ENCODE measurements at regions not wholly inside any gene's neighbourhood (a gene's known extent, or its start where the extent isn't known, plus 50 kb on each side); places are given as distances from the start of the nearest gene placed in this dataset.

- no peak overlapping the region for H2AK5ac ChIP-seq (ENCODE audit: low read depth, low read length)
- no peaks in the 10 kb centered on the region for H3K27me3 ChIP-seq (ENCODE audit: control insufficient read depth, insufficient read depth, low read length)
- BruUV-seq (replicated peaks), result no TSS peak
- no peak overlapping the region for H4K5ac ChIP-seq (ENCODE audit: low read depth, low read length)
- no peak overlapping the region for H3K4ac ChIP-seq (ENCODE audit: low read depth, low read length)
- dilution Hi-C loops (cut with HindIII; ENCODE audit: low sequenced_read_pairs, unreplicated experiment), result no loop called here
- intact Hi-C loops (cut with micrococcal nuclease), result no loop called here
- H3K4me1 ChIP-seq (ENCODE audit: control insufficient read depth, insufficient read depth, low read length), result no peaks in the 10 kb centered on the region
- H3K56ac ChIP-seq (ENCODE audit: extremely low read depth, insufficient read depth, low read length), result no peak overlapping the region
- no peak for TF ChIP-seq RAD21 (IDR thresholded peaks at IDR 0.05; ENCODE audit: low read length)
- no peak for TF ChIP-seq USF2 (IDR thresholded peaks at IDR 0.05; ENCODE audit: low read depth, low read length)
- TF ChIP-seq POLR2A (IDR thresholded peaks at IDR 0.05; ENCODE audit: low read depth, low read length), result no peak
- TF ChIP-seq RFX5 (IDR thresholded peaks at IDR 0.05; ENCODE audit: low read depth, low read length), result no peak
- no peak for TF ChIP-seq CTCF (conservative IDR thresholded peaks at IDR 0.05; ENCODE audit: low read depth, low read length)
- no peak for TF ChIP-seq MAZ (IDR thresholded peaks at IDR 0.05; ENCODE audit: borderline replicate concordance, low read depth, low read length)
- no peak for TF ChIP-seq MAFK (IDR thresholded peaks at IDR 0.05; ENCODE audit: low read depth, low read length)
- TF ChIP-seq SMC3 (IDR thresholded peaks at IDR 0.05; ENCODE audit: low read depth, low read length), result no peak
- TF ChIP-seq NFE2L2 (IDR thresholded peaks at IDR 0.05; ENCODE audit: low read depth, low read length), result no peak
- TF ChIP-seq ELK1 (IDR thresholded peaks at IDR 0.05; ENCODE audit: borderline replicate concordance, low read depth, low read length), result no peak
- TF ChIP-seq BHLHE40 (IDR thresholded peaks at IDR 0.05; ENCODE audit: low read depth, low read length), result no peak
- no peak for TF ChIP-seq FOS (IDR thresholded peaks at IDR 0.05; ENCODE audit: low read depth, low read length)
- no peak for TF ChIP-seq RCOR1 (IDR thresholded peaks at IDR 0.05; ENCODE audit: insufficient replicate concordance, low read length)
- TF ChIP-seq CHD1 (IDR thresholded peaks at IDR 0.05; ENCODE audit: low read depth, low read length), result no peak
- TF ChIP-seq CEBPB (IDR thresholded peaks at IDR 0.05; ENCODE audit: low read depth, low read length), result no peak
- TF ChIP-seq MXI1 (IDR thresholded peaks at IDR 0.05; ENCODE audit: borderline replicate concordance, low read depth, low read length), result no peak
- H4K91ac ChIP-seq (ENCODE audit: insufficient read depth, low read depth, low read length), result no peak overlapping the region
- H3K14ac ChIP-seq (replicated peaks; ENCODE audit: low read depth, low read length), result no peak overlapping the region
- ChIA-PET POLR2A (ENCODE audit: unreplicated experiment) (no interaction called here), CTCF (no interaction called here)
- no peak overlapping the region for H2BK5ac ChIP-seq (ENCODE audit: low read depth, low read length, poor library complexity, severe bottlenecking)
- H3K18ac ChIP-seq (ENCODE audit: low read depth, low read length), result no peak overlapping the region
- in situ Hi-C loops (cut with MboI; ENCODE audit: low sequenced_read_pairs), result loop anchor here (25.0 kb wide), 1 partner anchor 1927 kb away; no protein-coding TSS in a partner anchor
- no peaks in the 10 kb centered on the region for H3K36me3 ChIP-seq (ENCODE audit: control insufficient read depth, insufficient read depth, low read length)
- no peak overlapping the region for H3K27ac ChIP-seq (ENCODE audit: insufficient read depth, low read length)
- no peak overlapping the region for H3K9ac ChIP-seq (ENCODE audit: low read depth, low read length)
- no peaks in the 10 kb centered on the region for H3K79me1 ChIP-seq (ENCODE audit: low read depth in 1 of 2, low read length in 2 of 2)
- no peak for DNase-seq
- no peak overlapping the region for H2AK9ac ChIP-seq (replicated peaks; ENCODE audit: low read depth, low read length, poor library complexity)
- H2BK15ac ChIP-seq (ENCODE audit: low read depth, low read length), result no peak overlapping the region
- H4K20me1 ChIP-seq (ENCODE audit: insufficient read depth, low read length), result no peaks in the 10 kb centered on the region
- no peaks in the 10 kb centered on the region for H3K9me1 ChIP-seq (ENCODE audit: insufficient read depth, low read length)
- H3K4me3 ChIP-seq (ENCODE audit: insufficient read depth, low read depth, low read length), result no peak overlapping the region
- no peak overlapping the region for H4K8ac ChIP-seq (ENCODE audit: low read depth in 2 of 2, low read length in 2 of 2)
- no peak overlapping the region for H2AFZ ChIP-seq (replicated peaks; ENCODE audit: low read length, poor library complexity)
- H3K4me2 ChIP-seq (ENCODE audit: low read depth, low read length), result no peak overlapping the region
- no peak overlapping the region for H2BK20ac ChIP-seq (ENCODE audit: low read depth, low read length)
- no peak overlapping the region for H2BK120ac ChIP-seq (ENCODE audit: low read depth, low read length)
- no peak overlapping the region for H3K23ac ChIP-seq (ENCODE audit: low read depth, low read length)
- no peaks in the 10 kb centered on the region for H3K9me3 ChIP-seq (ENCODE audit: control insufficient read depth, insufficient read depth, low read length)
- WGBS, 2 experiments (ENCODE audit: extremely low coverage in 2 of 2, insufficient read length in 1 of 2), result no CpG with 5 or more reads among the region's 4 CpGs
- no peak for ATAC-seq (ENCODE audit: low read depth)
Observed at GRCh38 chr12:23210573-23210972, 585.6 kb downstream of the ETNK1 start.
